SK-N-SH (cell line): ENCODE measurements at regions not wholly inside any gene's neighbourhood (a gene's known extent, or its start where the extent isn't known, plus 50 kb on each side); places are given as distances from the start of the nearest gene placed in this dataset.

Experiments used
- CTCF ChIA-PET: fragments of 300-600, 350-600 bp; formaldehyde crosslinking; extraction: SDS; loops from one replicate; lab custom pipeline; 2021; lab: Yijun Ruan, JAX
- POLR2A ChIA-PET: fragments of 350-600 bp; sonication (Branson Sonifier 250); formaldehyde crosslinking; extraction: SDS; loops from one replicate; lab custom pipeline; 2020; ENCODE audit warnings: antibody characterized with exemption, inconsistent platforms; lab: Yijun Ruan, JAX
- DNase-seq: peaks from one replicate; pipeline ENCODE4 v3.0.0; 2012
- H2AFZ ChIP-seq: fragments of 200-600 bp; sonication (generic); 2 replicates; pipeline ENCODE4 v1.8.1; 2016; ENCODE audit warnings: antibody characterized with exemption, mild to moderate bottlenecking, low read depth
- H3F3A ChIP-seq: fragments of 200-600 bp; sonication (generic); replicated peaks from 2 replicates; pipeline ENCODE3; 2016; ENCODE audit warnings: antibody characterized with exemption, mild to moderate bottlenecking; ENCODE audit not compliant: insufficient read depth
- H3K27ac ChIP-seq, 2 experiments: fragments of 200-500 bp in 1 of 2; fragments of 200-600 bp in 1 of 2; sonication (Bioruptor generic) in 1 of 2; sonication (generic), shearing (Covaris generic) in 1 of 2; 2 replicates each; pipeline versions ENCODE4 v1.5.1 to v1.6.1; 2014 to 2016; ENCODE audit warnings: low read depth in 2 of 2, inconsistent platforms in 1 of 2, low read length in 1 of 2, mild to moderate bottlenecking in 1 of 2, mixed read lengths in 1 of 2
- H3K27me3 ChIP-seq: fragments of 200-600 bp; sonication (generic), shearing (Covaris generic); 2 replicates; pipeline ENCODE4 v1.6.1; 2016; ENCODE audit warnings: mixed run types; ENCODE audit not compliant: insufficient read depth
- H3K36me3 ChIP-seq, 2 experiments: fragments of 200-500 bp in 1 of 2; fragments of 200-600 bp in 1 of 2; sonication (Bioruptor generic) in 1 of 2; sonication (generic) in 1 of 2; replicated peaks in 1 of 2; 2 replicates each; pipeline versions ENCODE3 to v1.5.1; 2014 to 2016; ENCODE audit warnings: low read length in 1 of 2, mild to moderate bottlenecking in 1 of 2; ENCODE audit not compliant: insufficient read depth in 2 of 2, control insufficient read depth in 1 of 2
- H3K4me1 ChIP-seq, 2 experiments: fragments of 200-500 bp in 1 of 2; fragments of 200-600 bp in 1 of 2; sonication (Bioruptor generic) in 1 of 2; sonication (generic), shearing (Covaris generic) in 1 of 2; 2 replicates each; pipeline versions ENCODE4 v1.5.1 to v1.6.1; 2014 to 2016; ENCODE audit warnings: low read depth in 1 of 2, low read length in 1 of 2, mixed run types in 1 of 2; ENCODE audit not compliant: insufficient read depth in 2 of 2, control insufficient read depth in 1 of 2
- H3K4me2 ChIP-seq: fragments of 200-600 bp; sonication (generic), shearing (Covaris generic); 2 replicates; pipeline ENCODE4 v1.6.1; 2017; ENCODE audit warnings: mixed run types
- H3K4me3 ChIP-seq, 2 experiments: fragments of 200-500 bp in 1 of 2; fragments of 200-600 bp in 1 of 2; sonication (Bioruptor generic) in 1 of 2; sonication (generic), shearing (Covaris generic) in 1 of 2; 2 replicates each; pipeline versions ENCODE4 v1.5.1 to v1.8.1; 2014 to 2016; ENCODE audit warnings: low read depth in 2 of 2, inconsistent platforms in 1 of 2, low read length in 1 of 2, mild to moderate bottlenecking in 1 of 2, mixed read lengths in 1 of 2, moderate library complexity in 1 of 2
- H3K79me2 ChIP-seq: fragments of 200-600 bp; sonication (generic); 2 replicates; pipeline ENCODE4 v1.8.1; 2017; ENCODE audit warnings: mild to moderate bottlenecking; ENCODE audit not compliant: insufficient read depth
- H3K9ac ChIP-seq: fragments of 200-600 bp; sonication (generic); 2 replicates; pipeline ENCODE4 v1.6.1; 2017; ENCODE audit warnings: mixed run types
- H3K9me2 ChIP-seq: fragments of 200-600 bp; sonication (generic); 2 replicates; pipeline ENCODE4 v1.6.1; 2017; ENCODE audit warnings: mixed run types
- H3K9me3 ChIP-seq: fragments of 200-600 bp; sonication (generic); 2 replicates; pipeline ENCODE4 v1.6.1; 2017; ENCODE audit warnings: mixed run types, mild to moderate bottlenecking, moderate library complexity
- H4K20me1 ChIP-seq: fragments of 200-600 bp; sonication (generic); 2 replicates; pipeline ENCODE4 v1.6.1; 2017; ENCODE audit warnings: mild to moderate bottlenecking, mixed run types; ENCODE audit not compliant: insufficient read depth
- EP300 ChIP-seq, 2 experiments: IDR thresholded peaks; 2 replicates each; pipeline versions ENCODE4 v1.4.0 to v1.6.1; 2012; ENCODE audit warnings: borderline replicate concordance in 1 of 2, low read depth in 1 of 2, low read length in 1 of 2
- EZH2phosphoT487 ChIP-seq: fragments of 200-600 bp; sonication (generic); IDR thresholded peaks from 2 replicates; pipeline ENCODE4 v1.6.1; 2017; ENCODE audit warnings: low read depth, mixed run types, mild to moderate bottlenecking, antibody characterized with exemption, moderate library complexity, borderline replicate concordance
- FOSL2 ChIP-seq: IDR thresholded peaks from 2 replicates; pipeline ENCODE4 v1.4.0; 2012; ENCODE audit warnings: low read depth, mild to moderate bottlenecking, moderate library complexity, borderline replicate concordance
- FOXJ3 ChIP-seq: sonication (generic); formaldehyde crosslinking; IDR thresholded peaks from 2 replicates; pipeline ENCODE4 v1.5.1; 2020; ENCODE audit warnings: mild to moderate bottlenecking, missing genetic modification reagents
- MEF2A ChIP-seq: IDR thresholded peaks from 2 replicates; pipeline ENCODE4 v1.4.0; 2012; ENCODE audit warnings: low read depth, borderline replicate concordance
- MXI1 ChIP-seq: IDR thresholded peaks from 2 replicates; pipeline ENCODE4 v1.6.1; 2012; ENCODE audit warnings: mild to moderate bottlenecking, low read depth, low read length, improper control_type of control experiment
- NRF1 ChIP-seq: IDR thresholded peaks from 2 replicates; pipeline ENCODE4 v1.6.1; 2012; ENCODE audit warnings: low read depth, mild to moderate bottlenecking, low read length
- POLR2AphosphoS5 ChIP-seq: IDR thresholded peaks from 2 replicates; pipeline ENCODE4 v1.6.1; 2012; ENCODE audit warnings: low read depth, low read length
- RAD21 ChIP-seq: IDR thresholded peaks from 2 replicates; pipeline ENCODE4 v1.6.1; 2012; ENCODE audit warnings: mild to moderate bottlenecking, low read length
- RCOR1 ChIP-seq: fragments of 150-350 bp; IDR thresholded peaks from 2 replicates; pipeline ENCODE4 v1.6.1; 2017; ENCODE audit warnings: antibody characterized with exemption, low read length
- RFX5 ChIP-seq: IDR thresholded peaks from 2 replicates; pipeline ENCODE4 v1.6.1; 2012; ENCODE audit warnings: mild to moderate bottlenecking, improper control_type of control experiment, low read length
- SIN3A ChIP-seq: IDR thresholded peaks from 2 replicates; pipeline ENCODE4 v1.6.1; 2012; ENCODE audit warnings: low read depth, mild to moderate bottlenecking, low read length, moderate library complexity, borderline replicate concordance
- TAF1 ChIP-seq: IDR thresholded peaks from 2 replicates; pipeline ENCODE4 v1.6.1; 2012; ENCODE audit warnings: low read depth, mild to moderate bottlenecking, low read length, moderate library complexity, borderline replicate concordance
- TEAD4 ChIP-seq: IDR thresholded peaks from 2 replicates; pipeline ENCODE4 v1.4.0; 2012; ENCODE audit warnings: mild to moderate bottlenecking, borderline replicate concordance; ENCODE audit not compliant: insufficient read depth
- YY1 ChIP-seq: IDR thresholded peaks from 2 replicates; pipeline ENCODE4 v1.4.0; 2012; ENCODE audit warnings: low read depth, mild to moderate bottlenecking
- WGBS: methylation state at CpG from one replicate; pipeline ENCODE4 v1.1.6; 2017; ENCODE audit warnings: low lambda C conversion rate; 5-methylcytosine and 5-hydroxymethylcytosine counted together
- TF ChIP-seq, protein P1 (sequence below): IDR thresholded peaks from 2 replicates; pipeline ENCODE4 v1.4.0; 2012; ENCODE audit warnings: low read depth, borderline replicate concordance
- TF ChIP-seq, protein P2 (sequence below): fragments of 200-600 bp; sonication (generic); IDR thresholded peaks from 2 replicates; pipeline ENCODE4 v1.6.1; 2017; ENCODE audit warnings: antibody characterized with exemption, mild to moderate bottlenecking, moderate library complexity
- TF ChIP-seq, protein P3 (sequence below): IDR thresholded peaks from 2 replicates; pipeline ENCODE4 v1.4.0; 2012; ENCODE audit warnings: low read depth, borderline replicate concordance
- TF ChIP-seq, protein P4 (sequence below): IDR thresholded peaks from 2 replicates; pipeline ENCODE4 v1.4.0; 2012; ENCODE audit warnings: low read depth

DNA sequence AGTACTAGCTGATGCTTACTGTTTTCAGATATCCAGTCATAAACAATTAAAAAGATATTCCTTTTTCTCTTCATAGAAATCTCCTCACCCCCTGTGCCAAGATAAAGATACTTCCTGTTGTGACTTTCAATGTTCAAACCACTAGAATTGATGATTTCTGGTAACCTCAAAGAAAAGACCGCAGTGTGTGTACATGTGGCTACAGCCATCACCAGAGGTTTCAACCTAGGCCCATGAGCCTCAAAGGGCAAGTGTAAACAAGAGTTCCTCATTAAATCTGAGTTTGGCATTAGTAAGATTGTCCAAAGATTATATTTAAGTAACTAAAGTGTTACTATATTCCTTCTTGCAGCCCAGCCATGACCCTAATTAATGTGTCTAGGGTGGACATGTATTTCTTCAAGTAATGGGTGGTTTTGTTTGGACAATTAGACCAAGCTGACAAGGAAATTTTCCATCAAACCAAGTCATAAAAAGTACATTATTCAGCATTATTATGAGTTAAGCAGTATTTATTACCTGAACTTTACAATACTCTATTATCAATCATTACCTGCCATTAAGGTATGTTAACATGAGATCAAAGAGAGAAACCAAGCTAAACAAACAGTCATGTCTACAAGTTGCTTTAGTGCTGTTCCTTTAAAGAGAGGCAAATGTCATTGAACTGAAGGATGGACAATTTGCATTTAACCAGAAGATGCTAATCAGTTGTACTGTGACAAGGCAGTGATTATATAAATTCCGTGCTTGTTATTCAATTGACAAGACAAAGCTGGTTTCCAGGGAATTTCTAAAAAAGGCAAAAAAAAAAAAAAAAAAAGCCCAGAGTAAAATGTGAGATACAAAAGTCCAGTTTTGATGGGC lies 382.7 kb downstream of the LNPK start:
- H3K4me3 ChIP-seq: no peak overlapping the region
- H3K4me2 ChIP-seq: no peak overlapping the region
- H4K20me1 ChIP-seq: no peaks in the 10 kb centered on the region
- H3K79me2 ChIP-seq: no peaks in the 10 kb centered on the region
- H3K9me3 ChIP-seq: no peaks in the 10 kb centered on the region
- no peak overlapping the region for H3K27ac ChIP-seq
- WGBS: 34% methylated on average over 2 of the region's 2 CpGs
- no peaks in the 10 kb centered on the region for H3K9me2 ChIP-seq
- CTCF ChIA-PET: interaction anchor here (0.6 to 2.4 kb wide), 6 partner anchors 9 to 271 kb away, joined by 3 to 6 read pairs (median 4); no protein-coding TSS in a partner anchor
- no peaks in the 10 kb centered on the region for H3F3A ChIP-seq
- POLR2A ChIA-PET: no interaction called here
- H3K4me1 ChIP-seq: no peaks in the 10 kb centered on the region
- H3K36me3 ChIP-seq: no peaks in the 10 kb centered on the region
- H3K9ac ChIP-seq: no peak overlapping the region
- DNase-seq: no peak
- no peaks in the 10 kb centered on the region for H3K27me3 ChIP-seq
- H2AFZ ChIP-seq: no peak overlapping the region
- no peak for TF ChIP-seq RCOR1
- TF ChIP-seq EZH2phosphoT487: no peak
- TF ChIP-seq, protein P1, sequence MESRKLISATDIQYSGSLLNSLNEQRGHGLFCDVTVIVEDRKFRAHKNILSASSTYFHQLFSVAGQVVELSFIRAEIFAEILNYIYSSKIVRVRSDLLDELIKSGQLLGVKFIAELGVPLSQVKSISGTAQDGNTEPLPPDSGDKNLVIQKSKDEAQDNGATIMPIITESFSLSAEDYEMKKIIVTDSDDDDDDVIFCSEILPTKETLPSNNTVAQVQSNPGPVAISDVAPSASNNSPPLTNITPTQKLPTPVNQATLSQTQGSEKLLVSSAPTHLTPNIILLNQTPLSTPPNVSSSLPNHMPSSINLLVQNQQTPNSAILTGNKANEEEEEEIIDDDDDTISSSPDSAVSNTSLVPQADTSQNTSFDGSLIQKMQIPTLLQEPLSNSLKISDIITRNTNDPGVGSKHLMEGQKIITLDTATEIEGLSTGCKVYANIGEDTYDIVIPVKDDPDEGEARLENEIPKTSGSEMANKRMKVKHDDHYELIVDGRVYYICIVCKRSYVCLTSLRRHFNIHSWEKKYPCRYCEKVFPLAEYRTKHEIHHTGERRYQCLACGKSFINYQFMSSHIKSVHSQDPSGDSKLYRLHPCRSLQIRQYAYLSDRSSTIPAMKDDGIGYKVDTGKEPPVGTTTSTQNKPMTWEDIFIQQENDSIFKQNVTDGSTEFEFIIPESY: no peak
- TF ChIP-seq, all 33 proteins: peak for 0

DNA sequence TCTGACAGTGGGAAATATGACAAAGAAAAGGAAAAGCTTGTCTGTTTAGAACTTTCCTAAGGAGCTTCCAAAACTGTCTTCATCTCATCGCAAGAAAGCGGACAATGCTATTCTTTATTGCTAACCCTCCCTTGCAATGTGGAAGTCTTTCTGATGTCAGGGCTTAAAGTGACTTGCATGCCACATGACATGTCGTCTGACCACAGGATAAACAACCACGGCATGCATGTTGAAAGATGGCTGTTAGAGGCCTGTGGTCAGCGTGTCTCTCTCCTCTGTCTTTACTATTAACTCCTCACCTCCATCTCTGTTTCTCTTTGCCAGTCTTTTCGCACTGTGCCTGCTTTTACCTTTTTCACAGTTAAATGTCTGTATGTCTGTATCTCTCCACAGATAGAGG lies 389.8 kb downstream of the LNPK start:
- no peaks in the 10 kb centered on the region for H3K9me2 ChIP-seq
- TF ChIP-seq YY1 (no peak), NRF1 (no peak), MEF2A (no peak), TAF1 (no peak), FOSL2 (no peak), EP300 (IDR thresholded peaks at IDR 0.05; ENCODE audit: borderline replicate concordance in 1 of 2, low read depth in 1 of 2, low read length in 1 of 2) (no peak), POLR2AphosphoS5 (no peak), RAD21 (no peak), SIN3A (no peak), TEAD4 (no peak), MXI1 (no peak), RFX5 (no peak), FOXJ3 (CRISPR knock-in tag) (no peak)
- TF ChIP-seq, protein P2, sequence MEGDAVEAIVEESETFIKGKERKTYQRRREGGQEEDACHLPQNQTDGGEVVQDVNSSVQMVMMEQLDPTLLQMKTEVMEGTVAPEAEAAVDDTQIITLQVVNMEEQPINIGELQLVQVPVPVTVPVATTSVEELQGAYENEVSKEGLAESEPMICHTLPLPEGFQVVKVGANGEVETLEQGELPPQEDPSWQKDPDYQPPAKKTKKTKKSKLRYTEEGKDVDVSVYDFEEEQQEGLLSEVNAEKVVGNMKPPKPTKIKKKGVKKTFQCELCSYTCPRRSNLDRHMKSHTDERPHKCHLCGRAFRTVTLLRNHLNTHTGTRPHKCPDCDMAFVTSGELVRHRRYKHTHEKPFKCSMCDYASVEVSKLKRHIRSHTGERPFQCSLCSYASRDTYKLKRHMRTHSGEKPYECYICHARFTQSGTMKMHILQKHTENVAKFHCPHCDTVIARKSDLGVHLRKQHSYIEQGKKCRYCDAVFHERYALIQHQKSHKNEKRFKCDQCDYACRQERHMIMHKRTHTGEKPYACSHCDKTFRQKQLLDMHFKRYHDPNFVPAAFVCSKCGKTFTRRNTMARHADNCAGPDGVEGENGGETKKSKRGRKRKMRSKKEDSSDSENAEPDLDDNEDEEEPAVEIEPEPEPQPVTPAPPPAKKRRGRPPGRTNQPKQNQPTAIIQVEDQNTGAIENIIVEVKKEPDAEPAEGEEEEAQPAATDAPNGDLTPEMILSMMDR: no peak
- TF ChIP-seq, protein P3, sequence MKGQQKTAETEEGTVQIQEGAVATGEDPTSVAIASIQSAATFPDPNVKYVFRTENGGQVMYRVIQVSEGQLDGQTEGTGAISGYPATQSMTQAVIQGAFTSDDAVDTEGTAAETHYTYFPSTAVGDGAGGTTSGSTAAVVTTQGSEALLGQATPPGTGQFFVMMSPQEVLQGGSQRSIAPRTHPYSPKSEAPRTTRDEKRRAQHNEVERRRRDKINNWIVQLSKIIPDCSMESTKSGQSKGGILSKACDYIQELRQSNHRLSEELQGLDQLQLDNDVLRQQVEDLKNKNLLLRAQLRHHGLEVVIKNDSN: no peak
- TF ChIP-seq, protein P4, sequence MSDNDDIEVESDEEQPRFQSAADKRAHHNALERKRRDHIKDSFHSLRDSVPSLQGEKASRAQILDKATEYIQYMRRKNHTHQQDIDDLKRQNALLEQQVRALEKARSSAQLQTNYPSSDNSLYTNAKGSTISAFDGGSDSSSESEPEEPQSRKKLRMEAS: no peak
- TF ChIP-seq, protein P1: no peak
- H3K9me3 ChIP-seq: no peaks in the 10 kb centered on the region
- no peak overlapping the region for H3K4me3 ChIP-seq
- no peaks in the 10 kb centered on the region for H3F3A ChIP-seq
- H4K20me1 ChIP-seq: no peaks in the 10 kb centered on the region
- H2AFZ ChIP-seq: no peak overlapping the region
- no peak overlapping the region for H3K9ac ChIP-seq
- ChIA-PET POLR2A (no interaction called here), CTCF (no interaction called here)
- no peak overlapping the region for H3K27ac ChIP-seq
- H3K27me3 ChIP-seq: no peaks in the 10 kb centered on the region
- 53% methylated on average over 6 of the region's 6 CpGs for WGBS
- H3K79me2 ChIP-seq: no peaks in the 10 kb centered on the region
- H3K36me3 ChIP-seq: no peaks in the 10 kb centered on the region
- H3K4me1 ChIP-seq: no peaks in the 10 kb centered on the region
- no peak for DNase-seq
- no peak overlapping the region for H3K4me2 ChIP-seq
